Thymus (tissue), 11 donors: ENCODE measurements at regions not wholly inside any gene's neighbourhood (a gene's known extent, or its start where the extent isn't known, plus 50 kb on each side); places are given as distances from the start of the nearest gene placed in this dataset.
"Not testable (repeated sequence)": the region's sequence is repeated elsewhere in the genome, so short reads cannot be mapped to it uniquely, and the experiment has no call there.

Experiments used
- DNase-seq, 9 donors: peaks; one replicate each; pipeline ENCODE4 v3.0.0-alpha.2; 2013; ENCODE audit warnings: low spot score in 9 of 9, low read depth in 6 of 9, missing footprints in 1 of 9
- H3K27ac ChIP-seq, 2 donors: one replicate each; pipeline ENCODE4 v1.5.1; 2013; ENCODE audit warnings: control low read depth in 1 of 2, low read depth in 1 of 2, low read length in 1 of 2, mild to moderate bottlenecking in 1 of 2, moderate library complexity in 1 of 2
- H3K27me3 ChIP-seq, 2 donors: one replicate each; pipeline ENCODE4 v1.5.1; 2013; ENCODE audit warnings: low read length in 1 of 2; ENCODE audit not compliant: control insufficient read depth in 2 of 2, insufficient read depth in 1 of 2
- H3K36me3 ChIP-seq, 2 donors: one replicate each; pipeline ENCODE4 v1.5.1; 2013; ENCODE audit warnings: low read length in 1 of 2, mild to moderate bottlenecking in 1 of 2, moderate library complexity in 1 of 2; ENCODE audit not compliant: control insufficient read depth in 2 of 2, insufficient read depth in 2 of 2
- H3K4me1 ChIP-seq, 2 donors: one replicate each; pipeline ENCODE4 v1.5.1; 2013; ENCODE audit warnings: low read length in 2 of 2; ENCODE audit not compliant: control insufficient read depth in 2 of 2, insufficient read depth in 2 of 2
- H3K4me3 ChIP-seq, 2 donors: one replicate each; pipeline ENCODE4 v1.5.1; 2013; ENCODE audit warnings: low read length in 2 of 2, control low read depth in 1 of 2, mild to moderate bottlenecking in 1 of 2
- H3K9me3 ChIP-seq, 2 donors: one replicate each; pipeline ENCODE4 v1.5.1; 2013; ENCODE audit warnings: low read length in 1 of 2, mild to moderate bottlenecking in 1 of 2; ENCODE audit not compliant: control insufficient read depth in 2 of 2, insufficient read depth in 1 of 2
- WGBS: extraction: QIAGEN DNeasy Blood & Tissue Kit; methylation state at CpG from one replicate; pipeline ENCODE4 v1.1.7; 2013; 5-methylcytosine and 5-hydroxymethylcytosine counted together
- donor health status: healthy.

DNA sequence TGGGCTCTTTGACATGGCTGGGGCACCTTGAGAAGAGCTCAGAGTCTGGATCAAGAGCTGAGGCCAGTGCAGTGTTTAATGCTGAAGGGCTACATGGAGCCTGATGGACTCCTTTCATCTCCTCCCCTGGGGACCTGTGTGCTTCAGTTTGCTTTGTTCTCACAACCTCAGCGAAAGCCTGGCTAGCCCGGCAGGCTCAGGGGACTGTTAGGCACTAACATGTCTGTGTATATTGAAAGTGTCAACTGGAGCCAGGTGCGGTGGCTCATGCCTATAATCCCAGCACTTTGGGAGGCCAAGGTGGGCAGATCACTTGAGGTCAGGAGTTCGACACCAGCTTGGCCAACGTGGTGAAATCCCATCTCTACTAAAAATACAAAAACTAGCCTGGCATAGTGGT is 194.5 kb downstream of the C1orf94 start:
- WGBS: 81% methylated on average over 5 of the region's 5 CpGs

DNA sequence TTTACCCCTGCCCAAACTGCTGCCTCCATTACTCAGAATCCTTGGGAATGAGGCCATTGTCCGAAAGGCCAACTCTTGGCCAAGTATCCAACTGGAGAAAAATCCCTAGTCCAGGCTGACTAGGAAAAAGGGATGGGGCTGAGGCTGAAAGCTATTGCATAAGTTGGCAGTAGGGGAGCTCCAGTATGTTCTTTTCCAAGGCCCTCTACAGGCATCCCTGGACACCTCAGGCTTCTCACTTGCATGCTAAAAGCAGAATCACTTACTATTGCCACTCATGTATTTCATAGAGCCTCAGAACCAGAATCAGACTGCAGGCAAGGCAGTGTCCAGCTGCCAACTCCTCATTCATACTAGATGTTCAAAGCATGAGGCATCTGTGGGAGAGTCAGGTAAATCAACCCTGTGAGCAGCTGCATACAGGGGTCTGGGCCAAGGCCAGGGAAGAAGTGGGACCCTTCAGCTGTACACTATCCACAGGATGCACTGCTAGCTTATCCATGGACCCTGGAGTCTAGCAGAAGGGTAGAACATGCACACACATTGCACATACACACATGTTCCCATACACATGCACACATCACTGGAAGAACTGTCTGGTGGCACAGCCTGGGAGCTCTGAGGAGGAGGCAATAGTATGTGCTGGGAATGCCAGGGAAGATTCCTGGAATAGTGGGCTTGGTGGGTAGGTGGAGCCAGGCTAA is 195.3 kb downstream of the C1orf94 start:
- Histone ChIP-seq H3K27ac (no peak overlapping the region), H3K36me3 (no peaks in the 10 kb centered on the region), H3K27me3 (no peaks in the 10 kb centered on the region), H3K4me3 (no peak overlapping the region), H3K4me1 (no peaks in the 10 kb centered on the region), H3K9me3 (no peaks in the 10 kb centered on the region)
- 90% methylated on average over 1 of the region's 1 CpG for WGBS
- no peak for DNase-seq

More for the DNA sequence above, 194.5 kb downstream of the C1orf94 start:
- not testable (repeated sequence) for H3K27me3 ChIP-seq, H3K4me3 ChIP-seq, H3K9me3 ChIP-seq, H3K27ac ChIP-seq, H3K36me3 ChIP-seq, H3K4me1 ChIP-seq, DNase-seq

DNA sequence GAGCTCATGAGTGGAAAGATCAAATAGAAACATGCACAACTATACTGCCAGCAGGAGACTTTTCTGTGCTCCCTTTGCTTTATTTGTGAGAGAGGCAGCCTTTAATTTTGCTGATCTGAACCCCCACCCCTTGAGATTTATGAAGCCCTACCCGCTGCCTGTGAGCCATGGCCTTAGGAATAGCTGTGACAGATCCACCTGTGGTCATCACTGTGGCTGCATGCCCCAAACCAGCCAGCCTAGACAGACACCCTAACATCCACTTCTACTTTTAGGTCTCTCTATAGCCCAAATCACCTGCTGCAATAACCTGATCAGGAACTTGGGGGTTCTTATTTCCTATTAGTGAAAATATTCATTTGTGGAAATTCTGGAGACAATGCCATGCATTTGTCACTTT is 196.2 kb downstream of the C1orf94 start:
- Histone ChIP-seq H3K27me3 (no peaks in the 10 kb centered on the region), H3K4me1 (no peaks in the 10 kb centered on the region), H3K4me3 (no peak overlapping the region), H3K36me3 (no peaks in the 10 kb centered on the region), H3K27ac (no peak overlapping the region), H3K9me3 (no peaks in the 10 kb centered on the region)
- DNase-seq: no peak
- WGBS: 65% methylated on average over 1 of the region's 1 CpG

DNA sequence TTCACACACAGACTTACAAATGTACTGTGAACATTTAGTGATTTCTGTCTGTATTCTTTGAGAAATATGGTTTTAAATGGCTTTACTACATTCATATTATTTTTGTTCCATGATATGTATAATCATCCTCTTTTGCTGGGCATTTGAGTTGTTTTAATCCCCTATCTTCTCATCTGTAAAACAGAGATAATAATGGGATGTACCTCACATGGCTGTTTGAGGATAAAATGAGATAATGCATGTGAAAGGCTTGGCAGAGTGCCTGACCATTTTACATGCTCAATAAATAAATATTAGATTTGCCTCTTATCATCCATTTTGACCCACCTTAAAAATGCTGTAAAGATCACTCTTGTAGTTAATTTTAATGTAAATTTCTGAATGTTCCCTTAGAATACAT is 197.2 kb downstream of the C1orf94 start:
- no peaks in the 10 kb centered on the region for H3K9me3 ChIP-seq
- H3K4me1 ChIP-seq: no peaks in the 10 kb centered on the region
- no peak overlapping the region for H3K27ac ChIP-seq
- H3K4me3 ChIP-seq: no peak overlapping the region
- no peaks in the 10 kb centered on the region for H3K36me3 ChIP-seq
- DNase-seq: no peak
- no peaks in the 10 kb centered on the region for H3K27me3 ChIP-seq

DNA sequence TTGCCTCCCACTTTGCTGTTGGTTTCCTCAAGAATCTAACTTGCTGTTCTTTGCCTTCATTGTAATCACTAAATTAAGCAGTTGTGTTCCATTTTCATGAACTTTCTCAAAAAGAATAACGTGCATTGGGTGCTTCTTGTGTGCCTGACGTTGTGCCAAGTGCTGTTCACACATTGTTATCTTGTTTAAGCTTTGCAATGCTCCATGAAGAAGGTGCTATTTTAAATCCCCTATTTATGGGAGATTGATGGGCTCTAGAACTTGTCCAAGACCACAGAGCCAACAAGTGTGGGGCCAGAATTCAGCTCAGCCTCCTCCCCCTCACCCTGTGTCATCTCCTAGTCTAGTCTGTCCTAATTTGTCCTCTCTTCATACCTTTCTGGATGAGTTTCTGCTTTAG is 199.8 kb downstream of the C1orf94 start:
- H3K9me3 ChIP-seq: no peaks in the 10 kb centered on the region
- DNase-seq: no peak
- no peaks in the 10 kb centered on the region for H3K4me1 ChIP-seq
- no peaks in the 10 kb centered on the region for H3K36me3 ChIP-seq
- WGBS: 58% methylated on average over 2 of the region's 2 CpGs
- no peak overlapping the region for H3K27ac ChIP-seq
- H3K27me3 ChIP-seq: no peaks in the 10 kb centered on the region
- H3K4me3 ChIP-seq: no peak overlapping the region

DNA sequence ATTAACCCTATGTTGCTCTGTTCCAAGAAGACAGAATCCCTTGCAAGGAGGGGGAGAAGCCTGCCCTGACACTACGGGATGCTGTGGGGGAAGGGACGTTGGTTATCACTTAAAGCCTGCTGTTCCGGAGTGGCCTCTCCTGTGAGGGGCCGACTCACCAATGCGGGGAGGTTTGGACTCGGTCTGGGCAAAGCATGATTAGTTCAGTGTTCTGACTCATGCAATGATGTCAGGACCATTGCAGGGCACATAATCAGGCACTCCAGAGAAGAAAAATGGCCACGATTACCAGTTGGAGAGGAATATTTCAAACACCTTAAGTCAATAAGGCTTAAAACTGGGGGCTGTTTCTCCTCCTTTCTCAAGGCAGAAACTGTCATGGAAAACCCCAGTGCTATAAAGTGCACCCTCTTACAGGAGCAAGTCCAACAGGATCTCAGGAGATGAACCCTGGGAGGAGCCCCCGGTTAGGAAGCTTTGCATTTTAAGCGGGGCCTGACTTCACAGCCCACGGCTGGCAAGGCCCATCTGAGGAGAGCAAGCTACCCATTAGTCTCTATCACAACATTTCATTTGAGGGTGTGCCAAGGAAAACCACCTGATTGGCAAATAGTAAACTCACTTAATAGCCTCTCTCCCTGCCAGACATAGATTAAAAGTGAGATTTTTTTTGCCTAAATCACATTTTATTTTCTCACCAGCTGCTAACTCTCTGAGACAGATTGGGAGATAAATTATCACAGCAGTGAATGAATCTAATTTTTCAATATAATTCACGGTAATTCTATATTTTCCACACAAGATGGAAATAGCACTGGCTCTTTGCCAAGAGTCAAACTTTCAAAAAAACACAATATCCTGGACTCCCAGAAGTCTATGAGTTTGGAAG is 202.5 kb downstream of the C1orf94 start:
- Histone ChIP-seq H3K4me1 (no peaks in the 10 kb centered on the region), H3K27ac (no peak overlapping the region), H3K36me3 (no peaks in the 10 kb centered on the region), H3K9me3 (no peaks in the 10 kb centered on the region), H3K27me3 (no peaks in the 10 kb centered on the region), H3K4me3 (no peak overlapping the region)
- no peak for DNase-seq
- WGBS: 70% methylated on average over 11 of the region's 11 CpGs

DNA sequence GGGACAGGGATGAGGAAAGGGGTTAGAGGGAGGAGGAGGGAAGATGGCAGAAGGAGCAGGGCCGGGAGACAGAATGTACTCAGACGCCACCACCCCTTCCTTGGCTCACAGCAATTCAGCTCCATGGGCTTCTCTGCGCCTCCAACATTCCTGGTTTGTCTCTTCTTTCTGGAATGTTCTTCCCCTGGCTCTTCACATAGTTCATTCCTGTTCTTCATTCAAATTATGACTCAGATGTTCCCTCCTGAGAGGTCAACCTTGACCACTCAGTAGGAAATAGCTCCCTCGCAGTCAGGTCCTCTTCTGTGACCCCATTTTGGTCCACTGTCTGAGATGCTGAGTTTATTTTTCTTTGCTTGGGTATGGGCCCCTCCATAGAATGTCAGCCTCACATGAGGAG is 203.2 kb downstream of the C1orf94 start:
- Histone ChIP-seq H3K36me3 (no peaks in the 10 kb centered on the region), H3K27ac (no peak overlapping the region), H3K4me3 (no peak overlapping the region), H3K27me3 (no peaks in the 10 kb centered on the region), H3K9me3 (no peaks in the 10 kb centered on the region), H3K4me1 (no peaks in the 10 kb centered on the region)
- 95% methylated on average over 4 of the region's 4 CpGs for WGBS
- DNase-seq: no peak

DNA sequence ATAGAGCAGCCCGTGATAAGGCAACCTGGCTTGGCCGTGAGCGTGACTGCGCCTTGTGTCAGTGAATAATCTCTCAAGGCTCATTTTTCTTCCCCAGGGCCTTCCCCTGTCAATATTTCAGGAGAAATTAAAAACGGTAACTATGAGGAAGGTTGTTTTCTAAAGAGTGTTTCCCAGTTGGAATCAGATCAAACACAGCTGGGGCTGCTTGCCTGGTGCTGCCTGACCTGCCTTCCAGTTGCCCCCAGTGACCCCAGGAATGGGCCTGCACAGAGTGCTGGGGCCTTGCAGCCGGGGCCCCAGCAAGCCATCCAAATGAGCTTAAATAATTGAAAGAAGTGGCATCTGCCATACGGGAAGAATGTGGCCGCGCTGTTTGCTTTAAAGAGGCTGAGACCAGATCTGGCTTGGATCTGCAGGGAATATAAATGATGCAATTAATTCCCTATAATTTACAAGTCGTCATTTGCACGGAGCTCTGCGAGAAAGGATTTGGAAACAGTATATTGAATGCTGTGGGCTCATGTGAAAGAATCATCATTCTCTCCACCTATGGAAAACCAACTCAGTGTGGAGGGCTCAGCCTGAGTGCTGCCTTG is 203.9 kb downstream of the C1orf94 start:
- no peaks in the 10 kb centered on the region for H3K27me3 ChIP-seq
- H3K27ac ChIP-seq: no peak overlapping the region
- no peaks in the 10 kb centered on the region for H3K36me3 ChIP-seq
- no peaks in the 10 kb centered on the region for H3K4me1 ChIP-seq
- H3K9me3 ChIP-seq: no peaks in the 10 kb centered on the region
- no peak for DNase-seq
- WGBS: 90% methylated on average over 12 of the region's 12 CpGs
- H3K4me3 ChIP-seq: no peak overlapping the region

DNA sequence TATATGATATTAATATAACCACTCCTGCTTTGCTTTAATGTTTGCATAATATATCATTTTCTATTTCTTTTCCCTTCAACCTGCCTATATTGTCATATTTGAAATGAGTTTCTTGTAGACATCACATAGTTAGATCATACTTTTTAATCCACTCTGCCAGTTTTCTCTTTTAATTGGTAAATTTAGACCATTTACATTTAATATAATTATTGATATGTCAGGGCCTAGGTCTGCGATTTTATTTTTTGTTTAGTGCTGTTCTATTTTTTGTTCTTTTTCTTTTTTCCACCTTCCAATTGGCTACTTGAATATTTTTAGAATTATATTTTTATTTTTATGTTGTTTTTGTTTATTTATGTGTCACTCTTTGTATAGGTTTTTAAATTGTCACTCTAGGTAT is 213.3 kb downstream of the C1orf94 start:
- H3K4me1 ChIP-seq: no peaks in the 10 kb centered on the region
- 96% methylated on average over 1 of the region's 1 CpG for WGBS
- no peak overlapping the region for H3K4me3 ChIP-seq
- no peak overlapping the region for H3K27ac ChIP-seq
- no peak for DNase-seq
- H3K27me3 ChIP-seq: no peaks in the 10 kb centered on the region
- H3K9me3 ChIP-seq: no peaks in the 10 kb centered on the region
- H3K36me3 ChIP-seq: no peaks in the 10 kb centered on the region
